Epithelial cell of esophagus (primary cell): ENCODE measurements at regions not wholly inside any gene's neighbourhood (a gene's known extent, or its start where the extent isn't known, plus 50 kb on each side); places are given as distances from the start of the nearest gene placed in this dataset.
A peak's percentile ranks its signal among the peaks of the same experiment; 100 is the strongest.
"Not testable (repeated sequence)": the region's sequence is repeated elsewhere in the genome, so short reads cannot be mapped to it uniquely, and the experiment has no call there.

Experiments used
- DNase-seq: peaks from one replicate; pipeline ENCODE4 v3.0.0; 2010; ENCODE audit warnings: low read depth
- H3K4me3 ChIP-seq: 2 replicates; pipeline ENCODE4 v1.5.1; 2011; ENCODE audit warnings: mild to moderate bottlenecking, low read length, control low read depth
- CTCF ChIP-seq: IDR thresholded peaks from 2 replicates; pipeline ENCODE4 v1.5.1; 2011; ENCODE audit warnings: low read depth, mild to moderate bottlenecking, low read length, control low read depth, inconsistent platforms; ENCODE audit not compliant: insufficient read depth; ENCODE audit errors: missing control alignments

DNA sequence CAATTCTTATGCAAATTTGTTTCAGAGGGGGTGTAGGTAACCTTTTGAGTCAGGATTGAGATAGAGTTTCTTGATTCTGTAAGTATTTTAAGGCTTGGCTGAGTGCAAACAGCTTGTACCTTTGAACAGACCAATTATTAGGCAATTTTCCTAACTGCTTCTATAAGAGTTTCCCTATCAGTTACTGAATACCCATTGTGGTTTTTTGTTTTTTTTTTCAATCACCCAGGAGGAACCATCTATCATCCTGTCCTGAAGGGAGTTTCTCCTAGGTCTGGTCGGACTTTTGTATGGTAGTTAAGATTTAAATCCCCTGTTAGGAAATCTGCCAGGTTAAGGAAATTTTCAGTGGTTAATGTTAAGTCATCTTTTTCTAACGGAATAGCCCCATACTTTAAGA is 319.4 kb upstream of the SLC39A10 start:
- H3K4me3 ChIP-seq: no peak overlapping the region
- DNase-seq: no peak
- TF ChIP-seq CTCF: no peak

- no peak overlapping the region for H3K4me3 ChIP-seq
- TF ChIP-seq CTCF: no peak
- DNase-seq: no peak
Measured at GRCh38 chr2:195333869-195334268, 323.2 kb upstream of the SLC39A10 start.

GRCh38 chr2:195331966-195332365 is 325.1 kb upstream of the SLC39A10 start:
- TF ChIP-seq CTCF: no peak
- DNase-seq: no peak
- H3K4me3 ChIP-seq: no peak overlapping the region

DNA sequence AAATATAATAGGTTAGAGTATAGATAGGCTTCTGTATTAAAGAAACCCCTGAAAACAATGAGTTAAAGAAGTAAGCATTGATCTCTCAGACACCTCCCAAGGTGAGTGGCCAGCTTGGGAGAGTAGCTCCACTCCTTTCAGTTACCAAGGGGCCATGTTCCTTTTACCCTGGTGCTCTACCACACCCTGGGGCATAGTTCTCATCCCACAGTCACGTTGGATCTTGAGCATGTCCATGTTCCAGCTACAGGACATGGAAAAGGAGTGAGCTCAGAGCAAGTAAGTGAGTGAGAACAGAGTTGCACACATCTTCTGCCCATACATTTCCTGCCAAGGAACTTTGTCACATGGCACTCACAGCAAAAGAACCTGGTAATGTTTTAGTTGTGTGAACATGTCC is 325.9 kb upstream of the SLC39A10 start:
- no peak overlapping the region for H3K4me3 ChIP-seq
- DNase-seq: peak; percentile 17
- no peak for TF ChIP-seq CTCF

GRCh38 chr2:195330513-195330956 is 326.5 kb upstream of the SLC39A10 start:
- TF ChIP-seq CTCF: no peak
- no peak overlapping the region for H3K4me3 ChIP-seq
- no peak for DNase-seq

DNA sequence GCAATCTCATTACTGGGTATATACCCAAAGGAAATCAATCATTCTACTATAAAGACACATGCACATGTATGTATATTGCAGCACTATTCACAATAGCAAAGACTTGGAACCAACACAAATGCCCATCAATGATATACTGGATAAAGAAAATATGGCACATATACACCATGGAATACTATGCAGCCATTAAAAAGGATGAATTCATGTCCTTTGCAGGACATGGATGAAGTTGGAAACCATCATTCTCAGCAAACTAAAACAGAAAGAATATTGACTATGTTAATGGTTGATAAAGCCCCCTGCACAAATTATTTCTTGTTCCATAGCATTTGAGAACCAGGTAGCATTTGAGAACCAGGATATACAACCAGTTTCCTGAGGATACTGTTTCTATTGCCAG is 327.2 kb upstream of the SLC39A10 start:
- not testable (repeated sequence) for H3K4me3 ChIP-seq, DNase-seq

- H3K4me3 ChIP-seq: no peak overlapping the region
- TF ChIP-seq CTCF: no peak
- DNase-seq: no peak
Measured at GRCh38 chr2:195326537-195326936, 330.5 kb upstream of the SLC39A10 start.

- DNase-seq: no peak
- TF ChIP-seq CTCF: no peak
- H3K4me3 ChIP-seq: no peak overlapping the region
Measured at GRCh38 chr2:195322324-195322723, 334.7 kb upstream of the SLC39A10 start.
